Osteoblast (primary cell): ENCODE measurements at regions not wholly inside any gene's neighbourhood (a gene's known extent, or its start where the extent isn't known, plus 50 kb on each side); places are given as distances from the start of the nearest gene placed in this dataset.

ENCODE experiments used
- DNase-seq: peaks from one replicate; pipeline ENCODE4 v3.0.0; 2011; ENCODE audit warnings: low spot score, mixed read lengths; ENCODE audit not compliant: insufficient read length; ENCODE audit errors: missing footprints
- H2AFZ ChIP-seq: 2 replicates; pipeline ENCODE4 v1.6.0; 2011; ENCODE audit warnings: mild to moderate bottlenecking, low read length
- H3K27ac ChIP-seq: 2 replicates; pipeline ENCODE4 v1.5.1; 2011; ENCODE audit warnings: mild to moderate bottlenecking, low read depth, low read length, moderate library complexity
- H3K27me3 ChIP-seq: 2 replicates; pipeline ENCODE4 v1.6.0; 2012; ENCODE audit warnings: mild to moderate bottlenecking, control low read depth, inconsistent platforms, low read length, moderate library complexity; ENCODE audit not compliant: insufficient read depth
- H3K36me3 ChIP-seq: 2 replicates; pipeline ENCODE4 v1.5.1; 2011; ENCODE audit warnings: mild to moderate bottlenecking, low read length, control low read depth, moderate library complexity; ENCODE audit not compliant: insufficient read depth
- H3K4me1 ChIP-seq: 2 replicates; pipeline ENCODE4 v1.5.1; 2011; ENCODE audit warnings: mild to moderate bottlenecking, low read length, control low read depth, moderate library complexity; ENCODE audit not compliant: insufficient read depth
- H3K4me2 ChIP-seq: 2 replicates; pipeline ENCODE4 v1.6.0; 2011; ENCODE audit warnings: mild to moderate bottlenecking, low read length; ENCODE audit not compliant: insufficient read depth
- H3K4me3 ChIP-seq: fragments of 200-600 bp; sonication (generic); 3 replicates; pipeline ENCODE4 v1.5.1; 2012; ENCODE audit warnings: mild to moderate bottlenecking, low read length, inconsistent platforms; ENCODE audit not compliant: insufficient read depth
- H3K79me2 ChIP-seq: 2 replicates; pipeline ENCODE4 v1.6.0; 2012; ENCODE audit warnings: mild to moderate bottlenecking, low read length, control low read depth, inconsistent platforms; ENCODE audit not compliant: insufficient read depth
- H3K9me3 ChIP-seq: 2 replicates; pipeline ENCODE4 v1.5.1; 2011; ENCODE audit warnings: low read depth, low read length, control low read depth
- H4K20me1 ChIP-seq: 2 replicates; pipeline ENCODE4 v1.6.0; 2012; ENCODE audit warnings: mild to moderate bottlenecking, low read length, control low read depth; ENCODE audit not compliant: insufficient read depth
- TF ChIP-seq, protein P1 (sequence below): IDR thresholded peaks from 2 replicates; pipeline ENCODE4 v1.5.1; 2011; ENCODE audit warnings: mild to moderate bottlenecking, low read depth, low read length, moderate library complexity; ENCODE audit errors: extremely low read depth

DNA sequence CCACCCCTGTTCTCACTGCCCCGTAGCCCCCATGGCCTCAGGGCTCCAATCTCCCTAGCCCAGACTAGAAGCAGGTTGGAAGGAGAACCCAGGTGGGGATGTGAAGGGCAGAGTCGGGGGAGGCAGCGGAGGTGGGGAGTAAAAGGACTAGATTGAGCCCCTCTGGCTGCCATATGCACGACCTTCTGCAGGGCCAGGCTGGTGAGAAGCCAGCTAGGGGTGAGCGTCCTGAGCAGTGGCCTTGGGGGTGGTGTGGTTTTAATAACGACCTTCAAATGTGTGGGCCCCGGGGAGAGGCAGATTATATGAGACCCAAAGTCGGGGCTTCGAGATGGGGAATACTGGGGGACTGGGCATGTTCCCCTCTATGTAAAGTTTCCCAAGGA, 139.5 kb downstream of the C9orf50 start:
- TF ChIP-seq, protein P1, sequence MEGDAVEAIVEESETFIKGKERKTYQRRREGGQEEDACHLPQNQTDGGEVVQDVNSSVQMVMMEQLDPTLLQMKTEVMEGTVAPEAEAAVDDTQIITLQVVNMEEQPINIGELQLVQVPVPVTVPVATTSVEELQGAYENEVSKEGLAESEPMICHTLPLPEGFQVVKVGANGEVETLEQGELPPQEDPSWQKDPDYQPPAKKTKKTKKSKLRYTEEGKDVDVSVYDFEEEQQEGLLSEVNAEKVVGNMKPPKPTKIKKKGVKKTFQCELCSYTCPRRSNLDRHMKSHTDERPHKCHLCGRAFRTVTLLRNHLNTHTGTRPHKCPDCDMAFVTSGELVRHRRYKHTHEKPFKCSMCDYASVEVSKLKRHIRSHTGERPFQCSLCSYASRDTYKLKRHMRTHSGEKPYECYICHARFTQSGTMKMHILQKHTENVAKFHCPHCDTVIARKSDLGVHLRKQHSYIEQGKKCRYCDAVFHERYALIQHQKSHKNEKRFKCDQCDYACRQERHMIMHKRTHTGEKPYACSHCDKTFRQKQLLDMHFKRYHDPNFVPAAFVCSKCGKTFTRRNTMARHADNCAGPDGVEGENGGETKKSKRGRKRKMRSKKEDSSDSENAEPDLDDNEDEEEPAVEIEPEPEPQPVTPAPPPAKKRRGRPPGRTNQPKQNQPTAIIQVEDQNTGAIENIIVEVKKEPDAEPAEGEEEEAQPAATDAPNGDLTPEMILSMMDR = no peak
- Histone ChIP-seq H4K20me1 (no peaks in the 10 kb centered on the region), H2AFZ (no peak overlapping the region), H3K4me1 (peaks cover 52% of the 10 kb centered on the region), H3K27me3 (no peaks in the 10 kb centered on the region), H3K27ac (peak overlapping the region; percentile 88), H3K4me2 (peak overlapping the region; percentile 77), H3K36me3 (no peaks in the 10 kb centered on the region), H3K9me3 (no peaks in the 10 kb centered on the region), H3K79me2 (peaks cover 5% of the 10 kb centered on the region), H3K4me3 (peak overlapping the region; percentile 67)
- peak; percentile 51 for DNase-seq

DNA sequence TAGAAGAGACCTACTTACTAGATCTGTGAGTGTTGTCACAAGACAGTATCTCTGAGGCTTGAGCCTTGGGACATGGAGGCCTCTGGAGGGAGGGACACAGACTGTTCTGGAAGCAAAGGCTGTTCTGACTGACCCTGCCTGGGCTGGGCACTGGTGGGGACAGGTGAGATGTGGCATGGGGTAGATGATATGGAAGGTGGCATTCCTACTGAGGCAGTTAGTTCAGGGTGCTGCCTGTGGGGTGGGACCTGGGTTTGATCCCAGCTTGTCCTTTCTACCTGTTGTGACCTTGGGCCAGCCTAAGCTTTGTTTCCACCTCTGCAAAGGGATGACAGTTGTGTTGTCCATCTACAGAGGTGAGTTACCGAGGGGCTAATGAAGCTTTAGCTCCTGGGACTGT, 140.2 kb downstream of the C9orf50 start:
- H3K36me3 ChIP-seq = no peaks in the 10 kb centered on the region
- H3K27me3 ChIP-seq = no peaks in the 10 kb centered on the region
- peak; percentile 80 for DNase-seq
- peak overlapping the region; percentile 43 for H2AFZ ChIP-seq
- H3K4me2 ChIP-seq = no peak overlapping the region
- H3K27ac ChIP-seq = peak overlapping the region; percentile 64
- TF ChIP-seq, protein P1 = no peak
- H3K4me3 ChIP-seq = no peak overlapping the region
- peaks cover 47% of the 10 kb centered on the region for H3K4me1 ChIP-seq
- peaks cover 5% of the 10 kb centered on the region for H3K79me2 ChIP-seq
- H3K9me3 ChIP-seq = no peaks in the 10 kb centered on the region
- no peaks in the 10 kb centered on the region for H4K20me1 ChIP-seq

DNA sequence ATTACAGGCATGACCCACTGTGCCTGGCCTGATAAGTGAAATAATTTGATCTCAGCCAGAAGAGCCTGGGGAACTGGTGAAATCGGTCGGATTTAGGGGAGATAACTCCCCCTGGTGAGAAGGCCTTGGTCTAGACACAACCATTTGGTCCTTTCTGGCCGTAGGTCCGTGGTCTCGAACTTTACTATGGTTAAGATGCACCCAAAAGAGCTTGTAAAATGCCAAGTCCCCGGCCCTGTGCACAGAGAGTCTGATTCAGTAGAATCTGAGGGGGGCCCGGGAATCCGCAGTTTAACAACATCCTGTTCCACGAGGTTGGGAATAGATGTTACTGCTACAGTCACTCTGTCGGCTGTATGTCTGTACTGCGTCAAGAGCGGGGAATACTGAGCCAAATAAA, 140.7 kb downstream of the C9orf50 start:
- Histone ChIP-seq H3K4me3 (no peak overlapping the region), H4K20me1 (no peaks in the 10 kb centered on the region), H3K4me1 (peaks cover 47% of the 10 kb centered on the region), H3K9me3 (no peaks in the 10 kb centered on the region), H3K36me3 (no peaks in the 10 kb centered on the region), H3K27me3 (no peaks in the 10 kb centered on the region), H3K27ac (peak overlapping the region; percentile 64), H3K79me2 (peaks cover 5% of the 10 kb centered on the region), H3K4me2 (no peak overlapping the region), H2AFZ (peak overlapping the region; percentile 43)
- TF ChIP-seq, protein P1 = no peak
- peak; percentile 89 for DNase-seq

DNA sequence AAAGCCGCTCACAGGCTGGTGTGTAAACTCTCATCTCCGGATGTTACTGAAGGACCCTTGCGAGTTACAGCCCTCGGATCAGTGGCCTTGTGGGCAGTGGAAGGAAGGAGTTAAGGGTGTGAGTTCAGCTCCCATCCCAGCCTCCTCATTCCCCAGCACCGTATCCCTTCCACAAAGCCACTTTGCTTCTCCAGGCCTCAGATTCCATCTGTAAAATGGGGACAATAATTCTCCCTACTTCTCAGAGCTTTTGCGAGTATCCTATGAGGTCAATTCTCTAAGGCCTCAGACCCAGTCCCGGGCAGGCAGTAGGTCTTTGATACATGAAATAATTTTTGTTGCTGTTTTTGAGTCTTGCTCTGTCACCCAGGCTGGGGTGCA, 141.3 kb downstream of the C9orf50 start:
- peak; percentile 83 for DNase-seq
- H3K36me3 ChIP-seq = no peaks in the 10 kb centered on the region
- TF ChIP-seq, protein P1 = no peak
- no peak overlapping the region for H3K27ac ChIP-seq
- H3K4me2 ChIP-seq = no peak overlapping the region
- no peak overlapping the region for H3K4me3 ChIP-seq
- peaks cover 5% of the 10 kb centered on the region for H3K79me2 ChIP-seq
- no peak overlapping the region for H2AFZ ChIP-seq
- H3K27me3 ChIP-seq = no peaks in the 10 kb centered on the region
- H3K9me3 ChIP-seq = peaks cover 3% of the 10 kb centered on the region
- peaks cover 46% of the 10 kb centered on the region for H3K4me1 ChIP-seq
- H4K20me1 ChIP-seq = no peaks in the 10 kb centered on the region
